ENCODE measurements at regions not wholly inside any gene's neighbourhood (a gene's known extent, or its start where the extent isn't known, plus 50 kb on each side); places are given as distances from the start of the nearest gene placed in this dataset.

GRCh38 chr4:77310931-77311330 lies 153.9 kb downstream of the CCNG2 start:
- H3K27ac ChIP-seq (ENCODE audit: low read depth in 1 of 3, low read length in 2 of 3), result no peak overlapping the region
- H3K27me3 ChIP-seq (ENCODE audit: control insufficient read depth in 3 of 3, insufficient read depth in 3 of 3, low read length in 3 of 3), result no peaks in the 10 kb centered on the region
- FAIRE-seq (no peak), DNase-seq (no peak)
- H3K4me1 ChIP-seq (ENCODE audit: control insufficient read depth in 3 of 3, insufficient read depth in 2 of 3, low read depth in 1 of 3, low read length in 2 of 3), result no peaks in the 10 kb centered on the region
- H3K9me3 ChIP-seq (ENCODE audit: control insufficient read depth in 2 of 2, insufficient read depth in 1 of 2, low read depth in 1 of 2, low read length in 1 of 2), result no peaks in the 10 kb centered on the region
- WGBS, 3 donors, result 63 to 74% (median 72%) methylated on average over 3 of the region's 3 CpGs
- no peak overlapping the region for H3K4me3 ChIP-seq (ENCODE audit: low read depth in 1 of 3, low read length in 3 of 3)
- H3K36me3 ChIP-seq (ENCODE audit: control insufficient read depth in 3 of 3, insufficient read depth in 2 of 3, low read depth in 1 of 3, low read length in 3 of 3), result no peaks in the 10 kb centered on the region

- Histone ChIP-seq H3K4me1 (ENCODE audit: control insufficient read depth in 3 of 3, insufficient read depth in 2 of 3, low read depth in 1 of 3, low read length in 2 of 3) (no peaks in the 10 kb centered on the region), H3K9me3 (ENCODE audit: control insufficient read depth in 2 of 2, insufficient read depth in 1 of 2, low read depth in 1 of 2, low read length in 1 of 2) (peaks cover 0 to 7% of the 10 kb centered on the region in 2 donors), H3K27me3 (ENCODE audit: control insufficient read depth in 3 of 3, insufficient read depth in 3 of 3, low read length in 3 of 3) (no peaks in the 10 kb centered on the region), H3K36me3 (ENCODE audit: control insufficient read depth in 3 of 3, insufficient read depth in 2 of 3, low read depth in 1 of 3, low read length in 3 of 3) (no peaks in the 10 kb centered on the region), H3K27ac (ENCODE audit: low read depth in 1 of 3, low read length in 2 of 3) (no peak overlapping the region), H3K4me3 (ENCODE audit: low read depth in 1 of 3, low read length in 3 of 3) (no peak overlapping the region)
- DNase-seq (no peak), FAIRE-seq (no peak)
- 87 to 92% (median 88%) methylated on average over 4 of the region's 4 CpGs for WGBS, 3 donors
Measured at GRCh38 chr4:77314697-77315096, 157.7 kb downstream of the CCNG2 start.

GRCh38 chr4:77327151-77327550 lies 170.1 kb downstream of the CCNG2 start:
- H3K4me1 ChIP-seq (ENCODE audit: control insufficient read depth in 3 of 3, insufficient read depth in 2 of 3, low read depth in 1 of 3, low read length in 2 of 3), result no peaks in the 10 kb centered on the region
- DNase-seq, result no peak
- H3K9me3 ChIP-seq (ENCODE audit: control insufficient read depth in 2 of 2, insufficient read depth in 1 of 2, low read depth in 1 of 2, low read length in 1 of 2), result peaks cover 0 to 14% of the 10 kb centered on the region in 2 donors
- no peak overlapping the region for H3K27ac ChIP-seq (ENCODE audit: low read depth in 1 of 3, low read length in 2 of 3)
- no peak for FAIRE-seq
- WGBS, 3 donors, result 63 to 81% (median 73%) methylated on average over 6 of the region's 6 CpGs
- peaks cover 0 to 3% (median 0%) of the 10 kb centered on the region in 3 donors for H3K27me3 ChIP-seq (ENCODE audit: control insufficient read depth in 3 of 3, insufficient read depth in 3 of 3, low read length in 3 of 3)
- no peak overlapping the region for H3K4me3 ChIP-seq (ENCODE audit: low read depth in 1 of 3, low read length in 3 of 3)
- no peaks in the 10 kb centered on the region for H3K36me3 ChIP-seq (ENCODE audit: control insufficient read depth in 3 of 3, insufficient read depth in 2 of 3, low read depth in 1 of 3, low read length in 3 of 3)

- DNase-seq (no peak), FAIRE-seq (no peak)
- H3K27me3 ChIP-seq (ENCODE audit: control insufficient read depth in 3 of 3, insufficient read depth in 3 of 3, low read length in 3 of 3), result peaks cover 0 to 3% (median 0%) of the 10 kb centered on the region in 3 donors
- WGBS, 3 donors, result 56 to 72% (median 67%) methylated on average over 2 of the region's 2 CpGs
- peaks cover 0 to 34% of the 10 kb centered on the region in 2 donors for H3K9me3 ChIP-seq (ENCODE audit: control insufficient read depth in 2 of 2, insufficient read depth in 1 of 2, low read depth in 1 of 2, low read length in 1 of 2)
- no peaks in the 10 kb centered on the region for H3K4me1 ChIP-seq (ENCODE audit: control insufficient read depth in 3 of 3, insufficient read depth in 2 of 3, low read depth in 1 of 3, low read length in 2 of 3)
- no peak overlapping the region for H3K27ac ChIP-seq (ENCODE audit: low read depth in 1 of 3, low read length in 2 of 3)
- no peaks in the 10 kb centered on the region for H3K36me3 ChIP-seq (ENCODE audit: control insufficient read depth in 3 of 3, insufficient read depth in 2 of 3, low read depth in 1 of 3, low read length in 3 of 3)
- H3K4me3 ChIP-seq (ENCODE audit: low read depth in 1 of 3, low read length in 3 of 3), result no peak overlapping the region
Measured at GRCh38 chr4:77332696-77333270, 175.8 kb downstream of the CCNG2 start.

GRCh38 chr4:77336411-77337142 lies 179.6 kb downstream of the CCNG2 start:
- Histone ChIP-seq H3K36me3 (ENCODE audit: control insufficient read depth in 3 of 3, insufficient read depth in 2 of 3, low read depth in 1 of 3, low read length in 3 of 3) (no peaks in the 10 kb centered on the region), H3K27ac (ENCODE audit: low read depth in 1 of 3, low read length in 2 of 3) (no peak overlapping the region), H3K4me1 (ENCODE audit: control insufficient read depth in 3 of 3, insufficient read depth in 2 of 3, low read depth in 1 of 3, low read length in 2 of 3) (no peaks in the 10 kb centered on the region), H3K27me3 (ENCODE audit: control insufficient read depth in 3 of 3, insufficient read depth in 3 of 3, low read length in 3 of 3) (no peaks in the 10 kb centered on the region), H3K9me3 (ENCODE audit: control insufficient read depth in 2 of 2, insufficient read depth in 1 of 2, low read depth in 1 of 2, low read length in 1 of 2) (peaks cover 0 to 28% of the 10 kb centered on the region in 2 donors), H3K4me3 (ENCODE audit: low read depth in 1 of 3, low read length in 3 of 3) (no peak overlapping the region)
- no peak for DNase-seq
- 82 to 88% (median 86%) methylated on average over 3 of the region's 3 CpGs for WGBS, 3 donors
- no peak for FAIRE-seq

GRCh38 chr4:77342170-77342810 lies 185.3 kb downstream of the CCNG2 start:
- Histone ChIP-seq H3K36me3 (ENCODE audit: control insufficient read depth in 3 of 3, insufficient read depth in 2 of 3, low read depth in 1 of 3, low read length in 3 of 3) (no peaks in the 10 kb centered on the region), H3K27ac (ENCODE audit: low read depth in 1 of 3, low read length in 2 of 3) (no peak overlapping the region), H3K4me1 (ENCODE audit: control insufficient read depth in 3 of 3, insufficient read depth in 2 of 3, low read depth in 1 of 3, low read length in 2 of 3) (peaks cover 0 to 11% (median 0%) of the 10 kb centered on the region in 3 donors), H3K27me3 (ENCODE audit: control insufficient read depth in 3 of 3, insufficient read depth in 3 of 3, low read length in 3 of 3) (no peaks in the 10 kb centered on the region), H3K9me3 (ENCODE audit: control insufficient read depth in 2 of 2, insufficient read depth in 1 of 2, low read depth in 1 of 2, low read length in 1 of 2) (peaks cover 3 to 24% of the 10 kb centered on the region in 2 donors), H3K4me3 (ENCODE audit: low read depth in 1 of 3, low read length in 3 of 3) (no peak overlapping the region)
- FAIRE-seq (no peak), DNase-seq (no peak)
- 97% methylated on average over 2 of the region's 2 CpGs for WGBS, 3 donors

GRCh38 chr4:77344001-77344400 lies 187.0 kb downstream of the CCNG2 start:
- Histone ChIP-seq H3K9me3 (ENCODE audit: control insufficient read depth in 2 of 2, insufficient read depth in 1 of 2, low read depth in 1 of 2, low read length in 1 of 2) (peaks cover 3 to 24% of the 10 kb centered on the region in 2 donors), H3K27ac (ENCODE audit: low read depth in 1 of 3, low read length in 2 of 3) (no peak overlapping the region), H3K36me3 (ENCODE audit: control insufficient read depth in 3 of 3, insufficient read depth in 2 of 3, low read depth in 1 of 3, low read length in 3 of 3) (no peaks in the 10 kb centered on the region), H3K27me3 (ENCODE audit: control insufficient read depth in 3 of 3, insufficient read depth in 3 of 3, low read length in 3 of 3) (no peaks in the 10 kb centered on the region), H3K4me1 (ENCODE audit: control insufficient read depth in 3 of 3, insufficient read depth in 2 of 3, low read depth in 1 of 3, low read length in 2 of 3) (peaks cover 0 to 25% (median 0%) of the 10 kb centered on the region in 3 donors), H3K4me3 (ENCODE audit: low read depth in 1 of 3, low read length in 3 of 3) (no peak overlapping the region)
- DNase-seq (no peak), FAIRE-seq (no peak)
- 75 to 100% (median 85%) methylated on average over 1 of the region's 1 CpG for WGBS, 3 donors

DNA sequence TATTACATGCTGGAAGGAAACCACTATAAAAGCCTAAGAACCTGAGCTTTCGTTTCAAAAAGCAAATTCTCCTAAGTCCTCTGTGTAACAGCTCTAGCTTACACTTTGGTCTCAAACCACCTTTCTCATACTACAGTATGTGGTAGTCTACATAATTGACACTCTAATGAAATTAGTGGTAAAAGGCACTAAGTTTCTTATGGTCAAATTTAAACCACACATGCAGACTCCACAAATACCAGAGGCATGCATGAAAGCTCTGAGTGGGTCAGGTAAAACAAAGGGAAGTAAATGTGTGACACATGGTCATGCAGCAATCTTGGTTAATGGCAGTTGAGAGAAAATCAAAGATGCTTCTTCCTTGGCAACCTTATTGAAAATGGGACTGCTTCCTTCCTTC lies 187.8 kb downstream of the CCNG2 start:
- Histone ChIP-seq H3K9me3 (ENCODE audit: control insufficient read depth in 2 of 2, insufficient read depth in 1 of 2, low read depth in 1 of 2, low read length in 1 of 2) (peaks cover 3 to 24% of the 10 kb centered on the region in 2 donors), H3K4me3 (ENCODE audit: low read depth in 1 of 3, low read length in 3 of 3) (no peak overlapping the region), H3K27ac (ENCODE audit: low read depth in 1 of 3, low read length in 2 of 3) (no peak overlapping the region), H3K27me3 (ENCODE audit: control insufficient read depth in 3 of 3, insufficient read depth in 3 of 3, low read length in 3 of 3) (no peaks in the 10 kb centered on the region), H3K36me3 (ENCODE audit: control insufficient read depth in 3 of 3, insufficient read depth in 2 of 3, low read depth in 1 of 3, low read length in 3 of 3) (no peaks in the 10 kb centered on the region), H3K4me1 (ENCODE audit: control insufficient read depth in 3 of 3, insufficient read depth in 2 of 3, low read depth in 1 of 3, low read length in 2 of 3) (peaks cover 0 to 25% (median 0%) of the 10 kb centered on the region in 3 donors)
- DNase-seq (no peak), FAIRE-seq (no peak)
- WGBS, 3 donors, result 46 to 73% (median 59%) methylated on average over 1 of the region's 1 CpG

Measured in small intestine (tissue), 7 donors.